ES-I3 (cell line): ENCODE measurements at regions not wholly inside any gene's neighbourhood (a gene's known extent, or its start where the extent isn't known, plus 50 kb on each side); places are given as distances from the start of the nearest gene placed in this dataset.

Experiments used
- H3K36me3 ChIP-seq: 2 replicates; pipeline ENCODE4 v1.6.1; 2013; ENCODE audit warnings: mild to moderate bottlenecking, low read length, control low read depth, moderate library complexity; ENCODE audit not compliant: insufficient read depth
- H3K4me1 ChIP-seq: 2 replicates; pipeline ENCODE4 v1.6.1; 2013; ENCODE audit warnings: mild to moderate bottlenecking, control low read depth, low read length; ENCODE audit not compliant: insufficient read depth
- H3K9ac ChIP-seq: 2 replicates; pipeline ENCODE4 v1.6.1; 2013; ENCODE audit warnings: low read depth, mild to moderate bottlenecking, low read length, moderate library complexity
- H3K9me3 ChIP-seq: 2 replicates; pipeline ENCODE4 v1.6.1; 2013; ENCODE audit warnings: mild to moderate bottlenecking, low read length, moderate library complexity; ENCODE audit not compliant: control insufficient read depth, insufficient read depth

GRCh38 chr6:128827675-128828464 lies 55.1 kb upstream of the LAMA2 start:
- no peaks in the 10 kb centered on the region for H3K36me3 ChIP-seq
- H3K9me3 ChIP-seq: peaks cover 8% of the 10 kb centered on the region; the same call in 1 of the 2 replicates
- no peak overlapping the region for H3K9ac ChIP-seq
- no peaks in the 10 kb centered on the region for H3K4me1 ChIP-seq

- Histone ChIP-seq H3K9me3 (peaks cover 8% of the 10 kb centered on the region; the same call in 1 of the 2 replicates), H3K9ac (no peak overlapping the region), H3K36me3 (no peaks in the 10 kb centered on the region), H3K4me1 (no peaks in the 10 kb centered on the region)
Measured at GRCh38 chr6:128826606-128827005, 56.3 kb upstream of the LAMA2 start.

GRCh38 chr6:128822271-128822670 lies 60.7 kb upstream of the LAMA2 start:
- no peaks in the 10 kb centered on the region for H3K4me1 ChIP-seq
- H3K9ac ChIP-seq: no peak overlapping the region
- no peaks in the 10 kb centered on the region for H3K9me3 ChIP-seq
- no peaks in the 10 kb centered on the region for H3K36me3 ChIP-seq

- Histone ChIP-seq H3K4me1 (no peaks in the 10 kb centered on the region), H3K9me3 (no peaks in the 10 kb centered on the region), H3K36me3 (no peaks in the 10 kb centered on the region), H3K9ac (no peak overlapping the region)
Measured at GRCh38 chr6:128821116-128821515, 61.8 kb upstream of the LAMA2 start.

- Histone ChIP-seq H3K9ac (no peak overlapping the region), H3K4me1 (no peaks in the 10 kb centered on the region), H3K9me3 (no peaks in the 10 kb centered on the region; the same call in 1 of the 2 replicates), H3K36me3 (no peaks in the 10 kb centered on the region)
Measured at GRCh38 chr6:128808856-128809255, 74.1 kb upstream of the LAMA2 start.

- Histone ChIP-seq H3K4me1 (no peaks in the 10 kb centered on the region), H3K9me3 (no peaks in the 10 kb centered on the region; the same call in 1 of the 2 replicates), H3K36me3 (no peaks in the 10 kb centered on the region), H3K9ac (no peak overlapping the region)
Measured at GRCh38 chr6:128807577-128807976, 75.4 kb upstream of the LAMA2 start.

- Histone ChIP-seq H3K4me1 (no peaks in the 10 kb centered on the region), H3K36me3 (no peaks in the 10 kb centered on the region), H3K9me3 (no peaks in the 10 kb centered on the region; the same call in 1 of the 2 replicates), H3K9ac (no peak overlapping the region)
Measured at GRCh38 chr6:128806261-128806660, 76.7 kb upstream of the LAMA2 start.

- H3K4me1 ChIP-seq: no peaks in the 10 kb centered on the region
- H3K36me3 ChIP-seq: no peaks in the 10 kb centered on the region
- H3K9me3 ChIP-seq: no peaks in the 10 kb centered on the region; the same call in 1 of the 2 replicates
- H3K9ac ChIP-seq: no peak overlapping the region
Measured at GRCh38 chr6:128803911-128804310, 79.0 kb upstream of the LAMA2 start.

GRCh38 chr6:128801621-128802020 lies 81.3 kb upstream of the LAMA2 start:
- no peaks in the 10 kb centered on the region; the same call in 1 of the 2 replicates for H3K9me3 ChIP-seq
- no peak overlapping the region for H3K9ac ChIP-seq
- no peaks in the 10 kb centered on the region for H3K4me1 ChIP-seq
- H3K36me3 ChIP-seq: no peaks in the 10 kb centered on the region

GRCh38 chr6:128784266-128784665 lies 98.7 kb upstream of the LAMA2 start:
- Histone ChIP-seq H3K36me3 (no peaks in the 10 kb centered on the region), H3K9ac (no peak overlapping the region), H3K9me3 (peaks cover 2% of the 10 kb centered on the region; the same call in 1 of the 2 replicates), H3K4me1 (peaks cover 14% of the 10 kb centered on the region)

- H3K9me3 ChIP-seq: peaks cover 25% of the 10 kb centered on the region
- H3K4me1 ChIP-seq: no peaks in the 10 kb centered on the region
- H3K36me3 ChIP-seq: no peaks in the 10 kb centered on the region
- no peak overlapping the region for H3K9ac ChIP-seq
Measured at GRCh38 chr6:128768187-128768586, 114.8 kb upstream of the LAMA2 start.

- H3K9ac ChIP-seq: no peak overlapping the region
- no peaks in the 10 kb centered on the region for H3K36me3 ChIP-seq
- H3K4me1 ChIP-seq: no peaks in the 10 kb centered on the region
- peaks cover 25% of the 10 kb centered on the region for H3K9me3 ChIP-seq
Measured at GRCh38 chr6:128767705-128768104, 115.2 kb upstream of the LAMA2 start.

GRCh38 chr6:128767150-128767549 lies 115.8 kb upstream of the LAMA2 start:
- Histone ChIP-seq H3K4me1 (no peaks in the 10 kb centered on the region), H3K9ac (no peak overlapping the region), H3K9me3 (peaks cover 25% of the 10 kb centered on the region), H3K36me3 (no peaks in the 10 kb centered on the region)

- H3K9me3 ChIP-seq: peaks cover 17% of the 10 kb centered on the region
- no peaks in the 10 kb centered on the region for H3K4me1 ChIP-seq
- H3K9ac ChIP-seq: no peak overlapping the region
- H3K36me3 ChIP-seq: no peaks in the 10 kb centered on the region
Measured at GRCh38 chr6:128763599-128764300, 119.2 kb upstream of the LAMA2 start.

GRCh38 chr6:128759901-128760300 lies 123.0 kb upstream of the LAMA2 start:
- Histone ChIP-seq H3K9ac (no peak overlapping the region), H3K4me1 (no peaks in the 10 kb centered on the region), H3K36me3 (no peaks in the 10 kb centered on the region), H3K9me3 (no peaks in the 10 kb centered on the region)
